GM23338 (cell line): ENCODE measurements at regions not wholly inside any gene's neighbourhood (a gene's known extent, or its start where the extent isn't known, plus 50 kb on each side); places are given as distances from the start of the nearest gene placed in this dataset.
A peak's percentile ranks its signal among the peaks of the same experiment; 100 is the strongest.

ENCODE experiments used
- ATAC-seq: fragments of 200-7000 bp; cut with Tn5 transposase; 3 replicates; pipeline ENCODE4 v1.9.1; 2020
- DNase-seq: peaks from one replicate; pipeline ENCODE4 v3.0.0-alpha.2; 2015; ENCODE audit warnings: low spot score
- H2AFZ ChIP-seq: fragments of 200-600 bp; sonication (generic); 2 replicates; pipeline ENCODE4 v1.8.0; 2016; ENCODE audit warnings: antibody characterized with exemption, mild to moderate bottlenecking, moderate library complexity
- H3F3A ChIP-seq: fragments of 200-600 bp; sonication (generic); replicated peaks from 2 replicates; pipeline ENCODE4 v1.8.0; 2017; ENCODE audit warnings: antibody characterized with exemption, mixed run types, low read depth
- H3K27ac ChIP-seq: fragments of 200-600 bp; sonication (generic); 2 replicates; pipeline ENCODE4 v1.6.1; 2016; ENCODE audit warnings: low read depth
- H3K27me3 ChIP-seq: fragments of 200-600 bp; sonication (generic); 2 replicates; pipeline ENCODE4 v1.8.0; 2016; ENCODE audit warnings: mild to moderate bottlenecking, mixed run types, moderate library complexity; ENCODE audit not compliant: insufficient read depth
- H3K36me3 ChIP-seq: fragments of 200-600 bp; sonication (generic); 2 replicates; pipeline ENCODE4 v1.8.0; 2016; ENCODE audit warnings: mild to moderate bottlenecking; ENCODE audit not compliant: insufficient read depth
- H3K4me1 ChIP-seq: fragments of 200-600 bp; sonication (generic); 2 replicates; pipeline ENCODE4 v1.8.0; 2016; ENCODE audit warnings: mild to moderate bottlenecking, moderate library complexity; ENCODE audit not compliant: insufficient read depth
- H3K4me2 ChIP-seq: fragments of 200-600 bp; sonication (generic); 2 replicates; pipeline ENCODE4 v1.7.1; 2017; ENCODE audit warnings: mixed run types
- H3K4me3 ChIP-seq: fragments of 200-600 bp; sonication (generic); 2 replicates; pipeline ENCODE4 v1.6.1; 2016; ENCODE audit warnings: mixed run types
- H3K79me2 ChIP-seq: fragments of 200-600 bp; sonication (generic); replicated peaks from 2 replicates; pipeline ENCODE4 v1.8.0; 2017; ENCODE audit warnings: mild to moderate bottlenecking; ENCODE audit not compliant: insufficient read depth
- H3K9me2 ChIP-seq: fragments of 200-600 bp; sonication (generic); 2 replicates; pipeline ENCODE4 v1.8.0; 2017; ENCODE audit not compliant: insufficient read depth
- H4K20me1 ChIP-seq: fragments of 200-600 bp; sonication (generic); replicated peaks from 2 replicates; pipeline ENCODE4 v1.8.0; 2017; ENCODE audit warnings: mild to moderate bottlenecking; ENCODE audit not compliant: insufficient read depth
- H3K27ac Mint-ChIP-seq: 2 replicates; pipeline ENCODE4 v1.8.0; 2020; ENCODE audit warnings: inconsistent platforms, mild to moderate bottlenecking, moderate library complexity, mixed read lengths
- H3K27me3 Mint-ChIP-seq: 3 replicates; pipeline ENCODE4 v1.8.0; 2022; ENCODE audit warnings: low read depth, mild to moderate bottlenecking, moderate library complexity, mixed read lengths, inconsistent platforms; ENCODE audit not compliant: insufficient read depth, poor library complexity
- H3K36me3 Mint-ChIP-seq: 3 replicates; pipeline ENCODE4 v1.8.0; 2021; ENCODE audit warnings: low read depth, mild to moderate bottlenecking, inconsistent platforms, moderate library complexity, mixed read lengths
- H3K4me1 Mint-ChIP-seq: 3 replicates; pipeline ENCODE4 v1.8.0; 2020; ENCODE audit warnings: mild to moderate bottlenecking, inconsistent platforms, mixed read lengths
- H3K4me3 Mint-ChIP-seq: 3 replicates; pipeline ENCODE4 v1.8.0; 2021; ENCODE audit warnings: moderate library complexity, mild to moderate bottlenecking, inconsistent platforms, mixed read lengths
- H3K9me3 Mint-ChIP-seq: 3 replicates; pipeline ENCODE4 v1.8.0; 2020; ENCODE audit warnings: moderate library complexity, mild to moderate bottlenecking, inconsistent platforms, mixed read lengths
- CREB1 ChIP-seq: fragments of 250-450 bp; sonication (Bioruptor Pico); IDR thresholded peaks from 2 replicates; pipeline ENCODE4 v1.5.0; 2020; ENCODE audit warnings: low read depth, mild to moderate bottlenecking, moderate library complexity
- ZNF331 ChIP-seq: fragments of 250-450 bp; sonication (Bioruptor Pico); IDR thresholded peaks from 2 replicates; pipeline ENCODE4 v1.5.0; 2020; ENCODE audit warnings: low read depth, mild to moderate bottlenecking, moderate library complexity
- TF ChIP-seq, protein P1 (sequence below), 2 experiments: fragments of 200-600 bp in 1 of 2; sonication (generic) in 1 of 2; conservative IDR thresholded peaks; 2 replicates each; pipeline versions ENCODE4 v1.5.1 to v1.6.1; 2016 to 2017; ENCODE audit warnings: antibody characterized with exemption in 2 of 2, low read depth in 2 of 2, mild to moderate bottlenecking in 2 of 2, moderate library complexity in 1 of 2
- TF ChIP-seq, protein P2 (sequence below): fragments of 250-450 bp; sonication (Bioruptor Pico); IDR thresholded peaks from 2 replicates; pipeline ENCODE4 v1.5.0; 2020; ENCODE audit warnings: mild to moderate bottlenecking, moderate library complexity

DNA sequence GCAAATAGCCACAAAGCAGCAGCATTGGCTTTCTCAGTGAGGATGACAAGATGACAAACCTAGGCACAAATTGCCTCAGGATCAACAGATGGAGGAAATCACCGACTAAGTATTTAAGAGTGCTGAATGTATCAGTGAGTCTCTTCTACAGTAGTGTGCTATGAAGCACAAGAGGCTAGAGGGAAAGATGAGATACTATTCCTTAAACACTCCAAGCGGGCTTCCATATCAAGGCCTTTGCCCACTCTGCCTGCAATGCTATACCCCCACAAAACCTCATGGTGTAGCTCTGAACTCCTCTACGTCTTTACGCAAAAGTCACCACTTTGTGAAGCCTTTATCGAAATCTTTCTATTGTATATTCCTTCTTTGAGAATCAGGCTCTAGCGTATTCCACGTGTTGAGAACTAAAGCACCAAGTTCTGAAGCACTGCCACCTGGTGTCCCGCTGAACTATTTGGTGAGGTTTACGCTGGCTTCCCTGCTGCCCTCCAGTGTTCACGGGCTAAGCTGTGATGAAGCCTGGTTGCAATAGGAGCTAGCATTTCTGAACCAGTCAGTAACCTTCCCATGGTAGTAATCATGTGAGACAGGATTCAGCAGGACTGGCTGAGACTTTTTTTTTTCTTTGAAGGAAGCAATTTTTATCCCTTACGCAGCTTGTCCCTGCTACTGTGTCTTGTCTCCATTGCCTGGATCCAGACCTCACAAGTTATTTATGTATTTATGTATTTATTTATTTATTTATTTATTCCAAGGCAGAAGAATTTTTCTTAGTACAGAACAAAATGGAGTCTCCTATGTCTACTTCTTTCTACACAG lies 426.5 kb upstream of the OR4E1 start:
- Histone ChIP-seq H3K9me2 (no peaks in the 10 kb centered on the region), H2AFZ (peak overlapping the region; percentile 12; the same call in 1 of the 2 replicates), H4K20me1 (no peaks in the 10 kb centered on the region), H3K4me2 (no peak overlapping the region), H3K27ac (no peak overlapping the region), H3K4me1 (no peaks in the 10 kb centered on the region), H3K27me3 (peaks cover 7% of the 10 kb centered on the region; the same call in 1 of the 2 replicates), H3K79me2 (no peaks in the 10 kb centered on the region), H3K4me3 (no peak overlapping the region), H3F3A (no peaks in the 10 kb centered on the region), H3K36me3 (no peaks in the 10 kb centered on the region)
- Mint-ChIP-seq H3K4me3 (no peak overlapping the region), H3K36me3 (no peaks in the 10 kb centered on the region), H3K27ac (no peak overlapping the region), H3K4me1 (no peaks in the 10 kb centered on the region), H3K9me3 (no peaks in the 10 kb centered on the region), H3K27me3 (no peaks in the 10 kb centered on the region)
- ATAC-seq: peak; percentile 100
- DNase-seq: peak; percentile 92
- 0 out of 2 replicates have a peak, but pooled peaks have one; percentile 20 for TF ChIP-seq CREB1 (CRISPR knock-in tag)
- TF ChIP-seq, protein P1, sequence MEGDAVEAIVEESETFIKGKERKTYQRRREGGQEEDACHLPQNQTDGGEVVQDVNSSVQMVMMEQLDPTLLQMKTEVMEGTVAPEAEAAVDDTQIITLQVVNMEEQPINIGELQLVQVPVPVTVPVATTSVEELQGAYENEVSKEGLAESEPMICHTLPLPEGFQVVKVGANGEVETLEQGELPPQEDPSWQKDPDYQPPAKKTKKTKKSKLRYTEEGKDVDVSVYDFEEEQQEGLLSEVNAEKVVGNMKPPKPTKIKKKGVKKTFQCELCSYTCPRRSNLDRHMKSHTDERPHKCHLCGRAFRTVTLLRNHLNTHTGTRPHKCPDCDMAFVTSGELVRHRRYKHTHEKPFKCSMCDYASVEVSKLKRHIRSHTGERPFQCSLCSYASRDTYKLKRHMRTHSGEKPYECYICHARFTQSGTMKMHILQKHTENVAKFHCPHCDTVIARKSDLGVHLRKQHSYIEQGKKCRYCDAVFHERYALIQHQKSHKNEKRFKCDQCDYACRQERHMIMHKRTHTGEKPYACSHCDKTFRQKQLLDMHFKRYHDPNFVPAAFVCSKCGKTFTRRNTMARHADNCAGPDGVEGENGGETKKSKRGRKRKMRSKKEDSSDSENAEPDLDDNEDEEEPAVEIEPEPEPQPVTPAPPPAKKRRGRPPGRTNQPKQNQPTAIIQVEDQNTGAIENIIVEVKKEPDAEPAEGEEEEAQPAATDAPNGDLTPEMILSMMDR (conservative IDR thresholded peaks at IDR 0.05; ENCODE audit: low read depth in 2 of 2): peak; percentile 79 to 90
- TF ChIP-seq ZNF331 (CRISPR knock-in tag): no peak
- TF ChIP-seq, protein P2, sequence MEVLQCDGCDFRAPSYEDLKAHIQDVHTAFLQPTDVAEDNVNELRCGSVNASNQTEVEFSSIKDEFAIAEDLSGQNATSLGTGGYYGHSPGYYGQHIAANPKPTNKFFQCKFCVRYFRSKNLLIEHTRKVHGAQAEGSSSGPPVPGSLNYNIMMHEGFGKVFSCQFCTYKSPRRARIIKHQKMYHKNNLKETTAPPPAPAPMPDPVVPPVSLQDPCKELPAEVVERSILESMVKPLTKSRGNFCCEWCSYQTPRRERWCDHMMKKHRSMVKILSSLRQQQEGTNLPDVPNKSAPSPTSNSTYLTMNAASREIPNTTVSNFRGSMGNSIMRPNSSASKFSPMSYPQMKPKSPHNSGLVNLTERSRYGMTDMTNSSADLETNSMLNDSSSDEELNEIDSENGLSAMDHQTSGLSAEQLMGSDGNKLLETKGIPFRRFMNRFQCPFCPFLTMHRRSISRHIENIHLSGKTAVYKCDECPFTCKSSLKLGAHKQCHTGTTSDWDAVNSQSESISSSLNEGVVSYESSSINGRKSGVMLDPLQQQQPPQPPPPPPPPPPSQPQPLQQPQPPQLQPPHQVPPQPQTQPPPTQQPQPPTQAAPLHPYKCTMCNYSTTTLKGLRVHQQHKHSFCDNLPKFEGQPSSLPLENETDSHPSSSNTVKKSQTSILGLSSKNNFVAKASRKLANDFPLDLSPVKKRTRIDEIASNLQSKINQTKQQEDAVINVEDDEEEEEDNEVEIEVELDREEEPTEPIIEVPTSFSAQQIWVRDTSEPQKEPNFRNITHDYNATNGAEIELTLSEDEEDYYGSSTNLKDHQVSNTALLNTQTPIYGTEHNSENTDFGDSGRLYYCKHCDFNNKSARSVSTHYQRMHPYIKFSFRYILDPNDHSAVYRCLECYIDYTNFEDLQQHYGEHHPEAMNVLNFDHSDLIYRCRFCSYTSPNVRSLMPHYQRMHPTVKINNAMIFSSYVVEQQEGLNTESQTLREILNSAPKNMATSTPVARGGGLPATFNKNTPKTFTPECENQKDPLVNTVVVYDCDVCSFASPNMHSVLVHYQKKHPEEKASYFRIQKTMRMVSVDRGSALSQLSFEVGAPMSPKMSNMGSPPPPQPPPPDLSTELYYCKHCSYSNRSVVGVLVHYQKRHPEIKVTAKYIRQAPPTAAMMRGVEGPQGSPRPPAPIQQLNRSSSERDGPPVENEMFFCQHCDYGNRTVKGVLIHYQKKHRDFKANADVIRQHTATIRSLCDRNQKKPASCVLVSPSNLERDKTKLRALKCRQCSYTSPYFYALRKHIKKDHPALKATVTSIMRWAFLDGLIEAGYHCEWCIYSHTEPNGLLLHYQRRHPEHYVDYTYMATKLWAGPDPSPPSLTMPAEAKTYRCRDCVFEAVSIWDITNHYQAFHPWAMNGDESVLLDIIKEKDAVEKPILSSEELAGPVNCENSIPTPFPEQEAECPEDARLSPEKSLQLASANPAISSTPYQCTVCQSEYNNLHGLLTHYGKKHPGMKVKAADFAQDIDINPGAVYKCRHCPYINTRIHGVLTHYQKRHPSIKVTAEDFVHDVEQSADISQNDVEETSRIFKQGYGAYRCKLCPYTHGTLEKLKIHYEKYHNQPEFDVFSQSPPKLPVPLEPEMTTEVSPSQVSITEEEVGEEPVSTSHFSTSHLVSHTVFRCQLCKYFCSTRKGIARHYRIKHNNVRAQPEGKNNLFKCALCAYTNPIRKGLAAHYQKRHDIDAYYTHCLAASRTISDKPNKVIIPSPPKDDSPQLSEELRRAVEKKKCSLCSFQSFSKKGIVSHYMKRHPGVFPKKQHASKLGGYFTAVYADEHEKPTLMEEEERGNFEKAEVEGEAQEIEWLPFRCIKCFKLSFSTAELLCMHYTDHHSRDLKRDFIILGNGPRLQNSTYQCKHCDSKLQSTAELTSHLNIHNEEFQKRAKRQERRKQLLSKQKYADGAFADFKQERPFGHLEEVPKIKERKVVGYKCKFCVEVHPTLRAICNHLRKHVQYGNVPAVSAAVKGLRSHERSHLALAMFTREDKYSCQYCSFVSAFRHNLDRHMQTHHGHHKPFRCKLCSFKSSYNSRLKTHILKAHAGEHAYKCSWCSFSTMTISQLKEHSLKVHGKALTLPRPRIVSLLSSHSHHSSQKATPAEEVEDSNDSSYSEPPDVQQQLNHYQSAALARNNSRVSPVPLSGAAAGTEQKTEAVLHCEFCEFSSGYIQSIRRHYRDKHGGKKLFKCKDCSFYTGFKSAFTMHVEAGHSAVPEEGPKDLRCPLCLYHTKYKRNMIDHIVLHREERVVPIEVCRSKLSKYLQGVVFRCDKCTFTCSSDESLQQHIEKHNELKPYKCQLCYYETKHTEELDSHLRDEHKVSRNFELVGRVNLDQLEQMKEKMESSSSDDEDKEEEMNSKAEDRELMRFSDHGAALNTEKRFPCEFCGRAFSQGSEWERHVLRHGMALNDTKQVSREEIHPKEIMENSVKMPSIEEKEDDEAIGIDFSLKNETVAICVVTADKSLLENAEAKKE: no peak
